ENCODE measurements at regions not wholly inside any gene's neighbourhood (a gene's known extent, or its start where the extent isn't known, plus 50 kb on each side); places are given as distances from the start of the nearest gene placed in this dataset.

DNA sequence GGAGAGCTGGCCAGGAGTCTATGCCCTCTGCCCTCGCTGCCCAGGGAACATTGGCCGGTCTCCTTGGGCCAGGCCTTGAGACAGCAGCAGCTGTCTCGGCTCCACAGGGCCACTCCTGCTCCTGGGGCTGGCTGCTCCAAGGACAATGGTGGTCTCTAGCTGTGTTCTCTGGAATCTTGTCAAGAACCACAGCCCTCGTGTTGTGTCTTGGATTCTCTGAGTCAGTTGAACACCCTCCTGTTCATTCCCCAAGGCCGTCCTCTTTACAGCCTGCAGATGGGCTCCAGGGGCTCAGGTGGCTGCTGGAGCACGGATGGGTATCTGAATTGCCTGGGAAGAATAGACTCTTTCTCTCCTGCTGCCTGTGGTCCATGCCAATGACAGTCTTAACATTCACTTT is 511.1 kb downstream of the GLRX3 start:
- Histone ChIP-seq H3K4me1 (ENCODE audit: control insufficient read depth, insufficient read depth, low read length) (no peaks in the 10 kb centered on the region), H3K9ac (ENCODE audit: low read length) (no peak overlapping the region), H3K9me3 (ENCODE audit: control insufficient read depth, low read length) (no peaks in the 10 kb centered on the region), H3K27me3 (replicated peaks; ENCODE audit: control insufficient read depth, insufficient read depth, low read length) (no peaks in the 10 kb centered on the region), H3K36me3 (ENCODE audit: control insufficient read depth, insufficient read depth, low read length, severe bottlenecking) (no peaks in the 10 kb centered on the region), H3K4me3 (ENCODE audit: low read length) (no peak overlapping the region)
- DNase-seq (ENCODE audit: low read depth): no peak

DNA sequence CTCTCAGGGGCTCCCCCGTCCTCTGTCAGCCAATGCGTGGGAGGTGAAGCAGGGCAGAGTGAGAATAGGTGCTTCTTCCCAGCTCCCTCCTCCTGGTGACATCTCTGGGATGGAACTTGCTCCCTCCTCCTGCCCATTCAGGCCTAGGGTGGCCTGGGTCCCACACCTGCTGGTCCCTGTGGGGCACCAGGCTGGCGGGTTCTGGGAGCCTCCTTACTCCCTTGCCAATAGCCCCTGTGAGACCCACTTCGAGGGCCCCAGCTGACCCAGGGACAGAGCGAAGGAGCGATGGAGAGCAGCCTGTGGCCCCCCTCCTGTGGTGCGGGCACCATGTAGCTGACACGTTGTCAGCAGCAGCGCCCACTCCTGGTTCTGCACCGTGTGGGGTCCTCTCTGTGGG is 512.6 kb downstream of the GLRX3 start:
- Histone ChIP-seq H3K9me3 (ENCODE audit: control insufficient read depth, low read length) (no peaks in the 10 kb centered on the region), H3K9ac (ENCODE audit: low read length) (no peak overlapping the region), H3K4me1 (ENCODE audit: control insufficient read depth, insufficient read depth, low read length) (no peaks in the 10 kb centered on the region), H3K4me3 (ENCODE audit: low read length) (no peak overlapping the region), H3K27me3 (replicated peaks; ENCODE audit: control insufficient read depth, insufficient read depth, low read length) (no peaks in the 10 kb centered on the region), H3K36me3 (ENCODE audit: control insufficient read depth, insufficient read depth, low read length, severe bottlenecking) (no peaks in the 10 kb centered on the region)
- no peak for DNase-seq (ENCODE audit: low read depth)

DNA sequence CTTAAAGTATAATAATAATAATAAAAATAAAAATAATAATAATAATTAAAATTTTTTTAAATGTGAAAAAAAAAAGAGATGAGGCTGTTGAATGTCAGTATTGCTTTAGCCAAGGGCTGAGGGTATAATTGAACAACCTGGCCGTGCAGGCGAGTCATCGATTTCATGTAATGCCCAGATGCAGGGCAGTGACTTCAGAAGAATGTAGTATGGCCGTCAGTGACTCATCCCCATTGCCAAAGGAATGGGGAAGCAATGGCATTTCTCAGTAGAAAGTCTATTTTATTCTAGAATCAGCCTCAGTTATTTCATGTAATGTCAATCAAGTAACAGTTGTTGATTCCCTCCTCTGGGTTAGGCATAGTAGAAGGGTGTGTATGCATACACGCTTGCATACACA is 516.4 kb downstream of the GLRX3 start:
- H3K9ac ChIP-seq (ENCODE audit: low read length): no peak overlapping the region
- no peaks in the 10 kb centered on the region for H3K27me3 ChIP-seq (replicated peaks; ENCODE audit: control insufficient read depth, insufficient read depth, low read length)
- H3K9me3 ChIP-seq (ENCODE audit: control insufficient read depth, low read length): no peaks in the 10 kb centered on the region
- DNase-seq (ENCODE audit: low read depth): no peak
- no peak overlapping the region for H3K4me3 ChIP-seq (ENCODE audit: low read length)
- H3K36me3 ChIP-seq (ENCODE audit: control insufficient read depth, insufficient read depth, low read length, severe bottlenecking): no peaks in the 10 kb centered on the region
- no peaks in the 10 kb centered on the region for H3K4me1 ChIP-seq (ENCODE audit: control insufficient read depth, insufficient read depth, low read length)

DNA sequence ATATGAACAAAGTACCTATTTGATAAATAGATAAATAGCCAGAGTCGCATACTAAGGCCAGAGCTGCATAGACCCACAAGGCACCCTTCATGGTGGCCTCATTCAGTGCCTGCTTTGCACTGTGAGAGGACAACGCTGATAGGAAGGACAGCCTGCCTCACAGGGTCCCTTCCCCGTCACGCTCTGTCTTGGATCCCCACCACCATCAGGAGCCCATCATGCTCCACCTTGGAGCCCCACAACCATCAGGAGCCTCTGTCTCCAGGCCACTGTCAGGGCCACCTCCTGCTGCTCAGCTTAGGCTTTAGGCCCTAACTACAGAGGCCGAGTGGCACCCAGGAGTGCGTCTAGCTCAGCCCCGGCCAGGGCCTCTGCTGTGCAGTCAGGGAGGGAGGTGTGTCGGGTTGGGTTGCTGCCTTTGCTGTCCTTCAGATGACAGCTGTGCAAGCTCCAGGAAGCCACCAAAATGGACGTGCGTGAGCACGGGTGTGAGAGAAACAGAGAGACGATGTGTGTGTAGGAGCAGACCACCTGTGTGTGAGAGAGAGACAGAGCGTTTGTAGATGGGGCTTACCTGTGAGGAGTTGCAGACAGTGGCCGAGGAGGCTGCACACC is 516.9 kb downstream of the GLRX3 start:
- H3K9me3 ChIP-seq (ENCODE audit: control insufficient read depth, low read length): no peaks in the 10 kb centered on the region
- H3K36me3 ChIP-seq (ENCODE audit: control insufficient read depth, insufficient read depth, low read length, severe bottlenecking): no peaks in the 10 kb centered on the region
- H3K9ac ChIP-seq (ENCODE audit: low read length): no peak overlapping the region
- no peaks in the 10 kb centered on the region for H3K27me3 ChIP-seq (replicated peaks; ENCODE audit: control insufficient read depth, insufficient read depth, low read length)
- no peaks in the 10 kb centered on the region for H3K4me1 ChIP-seq (ENCODE audit: control insufficient read depth, insufficient read depth, low read length)
- DNase-seq (ENCODE audit: low read depth): no peak
- H3K4me3 ChIP-seq (ENCODE audit: low read length): no peak overlapping the region

DNA sequence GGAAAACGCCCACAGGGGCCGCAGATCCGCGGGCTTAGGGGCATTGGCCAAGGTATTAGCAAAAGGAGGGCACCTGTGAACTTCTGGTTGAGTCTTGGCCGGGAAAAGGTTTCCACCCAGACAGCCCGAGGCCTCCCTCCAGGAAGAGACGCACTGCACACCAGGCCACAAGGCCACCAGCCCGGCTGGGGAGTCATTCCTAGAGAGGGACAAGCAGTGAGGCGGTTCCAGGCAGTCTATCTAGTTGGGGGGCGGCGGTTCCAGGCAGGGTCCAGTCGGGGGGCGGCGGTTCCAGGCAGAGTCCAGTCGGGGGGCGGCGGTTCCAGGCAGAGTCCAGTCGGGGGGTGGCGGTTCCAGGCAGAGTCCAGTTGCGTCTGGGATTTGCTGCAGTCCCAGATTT is 518.5 kb downstream of the GLRX3 start:
- Histone ChIP-seq H3K36me3 (ENCODE audit: control insufficient read depth, insufficient read depth, low read length, severe bottlenecking) (no peaks in the 10 kb centered on the region), H3K9ac (ENCODE audit: low read length) (no peak overlapping the region), H3K9me3 (ENCODE audit: control insufficient read depth, low read length) (no peaks in the 10 kb centered on the region), H3K4me3 (ENCODE audit: low read length) (no peak overlapping the region), H3K27me3 (replicated peaks; ENCODE audit: control insufficient read depth, insufficient read depth, low read length) (no peaks in the 10 kb centered on the region), H3K4me1 (ENCODE audit: control insufficient read depth, insufficient read depth, low read length) (no peaks in the 10 kb centered on the region)
- DNase-seq (ENCODE audit: low read depth): no peak

DNA sequence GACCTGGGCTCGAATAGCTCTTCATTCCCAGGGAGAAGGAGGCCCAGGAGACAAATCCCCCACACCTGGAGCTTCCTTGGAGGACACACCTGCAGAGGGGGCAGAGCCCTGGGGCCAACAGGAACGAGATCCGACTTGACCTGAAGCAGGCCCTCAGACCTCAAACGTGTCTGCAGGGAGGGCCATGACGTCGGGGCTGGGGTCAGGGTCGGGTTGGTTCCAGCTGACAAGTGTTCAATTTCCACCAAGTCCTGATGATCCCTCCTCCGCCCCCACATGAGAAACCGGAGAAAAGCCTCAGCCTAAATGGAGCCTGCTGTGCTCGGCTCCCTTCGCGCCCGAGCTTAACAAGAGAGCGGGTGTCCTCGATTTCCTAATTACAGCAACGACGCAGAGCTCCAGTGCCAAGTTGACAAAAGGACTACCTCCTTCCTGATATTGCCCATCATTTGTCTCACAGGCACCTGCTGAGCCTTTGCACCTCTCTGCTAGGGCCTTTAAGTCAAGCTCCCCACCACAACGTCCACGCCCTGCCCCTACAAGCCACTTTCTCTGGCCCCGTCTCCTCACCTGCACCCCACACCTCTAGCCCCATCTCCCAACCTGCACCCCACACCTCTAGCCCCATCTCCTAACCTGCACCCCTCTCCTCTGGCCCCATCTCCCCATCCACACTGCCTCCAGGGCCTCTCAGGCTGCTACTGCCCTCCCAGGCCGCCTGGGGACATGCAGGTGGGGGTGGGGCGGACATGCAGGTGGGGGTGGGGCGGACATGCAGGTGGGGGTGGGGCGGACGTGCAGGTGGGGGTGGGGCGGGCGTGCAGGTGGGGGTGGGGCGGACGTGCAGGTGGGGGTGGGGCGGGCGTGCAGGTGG is 519.4 kb downstream of the GLRX3 start:
- Histone ChIP-seq H3K4me3 (ENCODE audit: low read length) (no peak overlapping the region), H3K9me3 (ENCODE audit: control insufficient read depth, low read length) (no peaks in the 10 kb centered on the region), H3K9ac (ENCODE audit: low read length) (no peak overlapping the region), H3K27me3 (replicated peaks; ENCODE audit: control insufficient read depth, insufficient read depth, low read length) (no peaks in the 10 kb centered on the region), H3K4me1 (ENCODE audit: control insufficient read depth, insufficient read depth, low read length) (no peaks in the 10 kb centered on the region), H3K36me3 (ENCODE audit: control insufficient read depth, insufficient read depth, low read length, severe bottlenecking) (no peaks in the 10 kb centered on the region)
- DNase-seq (ENCODE audit: low read depth): no peak

DNA sequence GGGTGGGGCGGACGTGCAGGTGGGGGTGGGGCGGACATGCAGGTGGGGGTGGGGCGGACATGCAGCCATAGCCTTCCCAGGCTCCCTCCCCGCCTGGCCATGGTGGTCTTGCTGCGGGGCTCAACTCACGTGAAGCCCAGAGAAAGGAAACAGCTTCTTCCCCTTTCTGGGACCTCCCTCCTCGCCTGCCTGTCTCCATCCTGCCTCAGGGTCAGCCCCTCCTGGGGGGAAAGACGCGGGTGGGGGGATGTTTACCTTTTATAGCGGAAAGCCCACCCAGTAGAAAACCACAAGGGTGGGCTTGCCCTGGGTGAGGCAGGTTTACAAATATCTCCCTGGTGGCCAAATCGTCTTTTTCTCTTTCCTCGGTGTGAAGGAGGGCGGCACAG is 520.0 kb downstream of the GLRX3 start:
- Histone ChIP-seq H3K36me3 (ENCODE audit: control insufficient read depth, insufficient read depth, low read length, severe bottlenecking) (no peaks in the 10 kb centered on the region), H3K9me3 (ENCODE audit: control insufficient read depth, low read length) (no peaks in the 10 kb centered on the region), H3K4me3 (ENCODE audit: low read length) (no peak overlapping the region), H3K27me3 (replicated peaks; ENCODE audit: control insufficient read depth, insufficient read depth, low read length) (no peaks in the 10 kb centered on the region), H3K4me1 (ENCODE audit: control insufficient read depth, insufficient read depth, low read length) (no peaks in the 10 kb centered on the region), H3K9ac (ENCODE audit: low read length) (no peak overlapping the region)
- no peak for DNase-seq (ENCODE audit: low read depth)

DNA sequence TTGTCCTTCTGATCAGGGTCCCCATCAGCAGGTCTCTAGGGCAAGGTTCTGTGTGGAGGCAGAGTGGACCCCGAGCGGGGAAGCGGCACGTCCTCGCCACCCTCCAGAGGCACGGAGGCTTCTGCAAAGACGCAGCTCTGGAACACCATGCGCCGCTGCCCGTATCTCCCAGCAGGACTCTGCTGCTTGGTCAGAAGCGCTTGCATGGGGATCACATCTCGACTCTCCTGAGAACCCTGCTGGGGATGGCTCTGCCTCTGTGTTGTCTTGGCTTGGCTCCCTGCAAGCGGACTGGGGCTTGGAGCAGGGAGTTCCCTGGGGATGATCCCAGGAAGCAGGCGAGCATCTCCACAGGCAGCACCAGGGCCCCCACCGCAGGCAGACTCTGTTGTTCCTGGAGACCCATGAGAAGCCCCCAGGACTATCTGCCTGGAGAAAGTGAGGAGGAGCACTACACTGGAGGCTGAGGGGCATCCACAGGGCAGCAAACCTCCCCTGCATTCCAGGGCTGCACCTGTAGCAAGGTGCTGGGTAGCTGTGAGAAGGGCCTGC is 520.5 kb downstream of the GLRX3 start:
- Histone ChIP-seq H3K9ac (ENCODE audit: low read length) (no peak overlapping the region), H3K27me3 (replicated peaks; ENCODE audit: control insufficient read depth, insufficient read depth, low read length) (no peaks in the 10 kb centered on the region), H3K4me3 (ENCODE audit: low read length) (no peak overlapping the region), H3K9me3 (ENCODE audit: control insufficient read depth, low read length) (no peaks in the 10 kb centered on the region), H3K36me3 (ENCODE audit: control insufficient read depth, insufficient read depth, low read length, severe bottlenecking) (no peaks in the 10 kb centered on the region), H3K4me1 (ENCODE audit: control insufficient read depth, insufficient read depth, low read length) (peaks cover 4% of the 10 kb centered on the region)
- no peak for DNase-seq (ENCODE audit: low read depth)

DNA sequence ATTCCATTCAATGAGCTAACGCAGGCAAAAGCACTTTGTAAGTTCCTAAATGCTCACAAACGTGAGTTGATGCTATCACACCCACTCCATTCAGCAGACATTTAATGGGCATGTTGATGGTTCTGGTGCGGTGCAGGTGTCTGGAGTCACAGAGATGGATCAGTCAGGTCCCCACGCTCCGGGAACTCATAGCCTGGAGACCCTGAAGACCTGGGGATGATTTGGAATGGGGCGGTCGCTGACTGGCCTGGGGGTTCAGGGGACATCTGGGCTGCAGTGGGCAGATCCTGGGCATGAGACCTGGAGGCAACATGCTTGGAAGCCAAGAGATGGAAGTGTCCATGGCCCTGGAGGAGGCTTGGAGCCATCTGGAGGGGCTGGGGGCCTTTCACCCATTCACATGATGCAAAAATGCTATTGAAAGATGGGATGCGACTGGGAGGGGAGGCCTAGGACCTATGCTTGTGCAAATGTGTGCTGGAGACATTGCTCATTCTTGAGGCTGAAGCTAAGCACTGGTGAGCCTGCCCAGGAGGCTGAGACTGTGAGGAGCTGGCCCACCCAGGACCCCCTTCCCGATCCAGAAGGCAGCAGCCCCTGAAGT is 522.6 kb downstream of the GLRX3 start:
- peaks cover 4% of the 10 kb centered on the region for H3K4me1 ChIP-seq (ENCODE audit: control insufficient read depth, insufficient read depth, low read length)
- H3K9ac ChIP-seq (ENCODE audit: low read length): no peak overlapping the region
- no peaks in the 10 kb centered on the region for H3K36me3 ChIP-seq (ENCODE audit: control insufficient read depth, insufficient read depth, low read length, severe bottlenecking)
- no peak overlapping the region for H3K4me3 ChIP-seq (ENCODE audit: low read length)
- no peak for DNase-seq (ENCODE audit: low read depth)
- no peaks in the 10 kb centered on the region for H3K9me3 ChIP-seq (ENCODE audit: control insufficient read depth, low read length)
- no peaks in the 10 kb centered on the region for H3K27me3 ChIP-seq (replicated peaks; ENCODE audit: control insufficient read depth, insufficient read depth, low read length)

DNA sequence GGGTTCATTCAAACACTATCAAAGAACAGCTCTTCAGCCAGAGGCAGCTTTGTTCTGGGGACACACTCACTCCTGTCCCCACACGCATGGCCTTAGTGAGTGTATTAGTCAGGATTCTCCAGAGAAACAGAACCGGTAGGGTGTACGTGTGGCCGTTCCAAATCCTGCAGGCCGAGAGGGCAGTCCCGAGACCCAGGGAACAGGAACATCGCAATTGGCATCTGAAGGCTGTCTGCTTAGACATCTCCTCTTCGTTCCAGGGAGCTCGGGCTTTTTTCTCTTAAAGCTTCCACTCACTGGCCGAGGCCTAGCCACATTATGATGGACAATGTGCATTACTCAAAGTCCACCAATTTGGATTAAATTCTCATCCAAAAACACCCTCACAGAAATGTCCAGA is 523.3 kb downstream of the GLRX3 start:
- H3K9me3 ChIP-seq (ENCODE audit: control insufficient read depth, low read length): no peaks in the 10 kb centered on the region
- no peak for DNase-seq (ENCODE audit: low read depth)
- H3K4me1 ChIP-seq (ENCODE audit: control insufficient read depth, insufficient read depth, low read length): peaks cover 4% of the 10 kb centered on the region
- H3K9ac ChIP-seq (ENCODE audit: low read length): no peak overlapping the region
- H3K4me3 ChIP-seq (ENCODE audit: low read length): no peak overlapping the region
- no peaks in the 10 kb centered on the region for H3K36me3 ChIP-seq (ENCODE audit: control insufficient read depth, insufficient read depth, low read length, severe bottlenecking)
- no peaks in the 10 kb centered on the region for H3K27me3 ChIP-seq (replicated peaks; ENCODE audit: control insufficient read depth, insufficient read depth, low read length)

DNA sequence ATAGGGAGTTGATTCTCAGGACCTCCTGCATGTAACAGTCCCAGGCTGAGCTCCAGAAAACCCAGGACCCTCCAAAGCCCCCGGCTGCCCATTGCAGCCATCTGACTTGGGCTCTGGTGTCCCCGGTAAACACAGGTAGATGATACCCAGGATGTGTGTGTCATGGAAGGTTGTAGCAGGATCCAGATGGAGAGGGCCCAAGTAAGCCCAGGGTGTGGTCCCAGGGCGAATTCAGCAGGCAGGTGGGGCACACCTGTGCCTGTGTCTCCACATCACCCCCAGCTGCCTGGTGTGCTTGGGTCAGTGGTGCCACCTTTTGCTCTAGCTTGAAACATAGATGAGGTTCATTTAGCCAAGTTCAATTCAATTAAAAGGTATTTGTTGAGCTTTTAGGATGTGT is 524.1 kb downstream of the GLRX3 start:
- Histone ChIP-seq H3K4me1 (ENCODE audit: control insufficient read depth, insufficient read depth, low read length) (peaks cover 4% of the 10 kb centered on the region), H3K4me3 (ENCODE audit: low read length) (no peak overlapping the region), H3K27me3 (replicated peaks; ENCODE audit: control insufficient read depth, insufficient read depth, low read length) (no peaks in the 10 kb centered on the region), H3K36me3 (ENCODE audit: control insufficient read depth, insufficient read depth, low read length, severe bottlenecking) (no peaks in the 10 kb centered on the region), H3K9ac (ENCODE audit: low read length) (no peak overlapping the region), H3K9me3 (ENCODE audit: control insufficient read depth, low read length) (no peaks in the 10 kb centered on the region)
- no peak for DNase-seq (ENCODE audit: low read depth)
